GM12891 (cell line): ENCODE measurements at regions not wholly inside any gene's neighbourhood (a gene's known extent, or its start where the extent isn't known, plus 50 kb on each side); places are given as distances from the start of the nearest gene placed in this dataset.

Source experiments
- DNase-seq: peaks from one replicate; pipeline ENCODE4 v3.0.0; 2011; ENCODE audit warnings: low spot score; ENCODE audit not compliant: insufficient read length
- FAIRE-seq: peaks from 2 replicates; lab custom pipeline; 2011; peaks lifted over from hg19 to GRCh38; lab: Jason Lieb, UNC
- PAX5 ChIP-seq: IDR thresholded peaks from 2 replicates; pipeline ENCODE4 v1.6.1; 2011; ENCODE audit warnings: low read length, moderate library complexity, mild to moderate bottlenecking; ENCODE audit not compliant: insufficient read depth, severe bottlenecking
- POLR2A ChIP-seq: IDR thresholded peaks from 2 replicates; pipeline ENCODE4 v1.6.1; 2011; ENCODE audit warnings: low read depth, low read length, control low read depth
- POLR2AphosphoS5 ChIP-seq: IDR thresholded peaks from 2 replicates; pipeline ENCODE4 v1.6.1; 2011; ENCODE audit warnings: low read depth, low read length, control low read depth
- POU2F2 ChIP-seq: IDR thresholded peaks from 2 replicates; pipeline ENCODE4 v1.6.1; 2011; ENCODE audit warnings: low read depth, mild to moderate bottlenecking, control low read depth, low read length, moderate library complexity
- SPI1 ChIP-seq: IDR thresholded peaks from 2 replicates; pipeline ENCODE4 v1.6.1; 2011; ENCODE audit warnings: low read depth, low read length, control low read depth
- TAF1 ChIP-seq: IDR thresholded peaks from 2 replicates; pipeline ENCODE4 v1.6.1; 2011; ENCODE audit warnings: low read depth, low read length, control low read depth

GRCh38 chr10:75347186-75347585 is 54.4 kb downstream of the ZNF503 start:
- DNase-seq (no peak), FAIRE-seq (no peak)
- TF ChIP-seq TAF1 (no peak), PAX5 (no peak), SPI1 (no peak), POLR2A (no peak), POU2F2 (no peak), POLR2AphosphoS5 (no peak)

DNA sequence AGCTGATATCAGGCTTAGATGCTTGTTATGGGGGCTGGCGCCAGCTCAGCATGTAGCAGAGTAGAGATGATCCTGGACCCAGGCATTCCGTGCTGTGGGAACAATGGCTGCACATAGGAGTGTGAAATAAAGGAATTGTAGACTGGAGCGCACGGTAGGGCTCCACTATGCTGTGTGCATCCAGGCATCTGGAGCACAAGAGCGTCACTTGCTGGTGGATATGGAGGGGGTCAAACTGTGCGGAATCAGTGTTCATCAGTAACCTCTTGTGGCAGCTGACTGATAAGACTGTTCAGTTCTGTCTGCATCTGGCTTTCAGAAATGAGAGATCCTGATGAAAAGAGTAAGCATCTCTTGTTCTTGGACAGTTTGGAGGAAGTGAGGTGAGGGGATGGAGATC is 55.8 kb downstream of the ZNF503 start:
- FAIRE-seq: no peak
- TF ChIP-seq POLR2AphosphoS5: no peak
- TF ChIP-seq TAF1: no peak
- TF ChIP-seq POLR2A: no peak
- TF ChIP-seq POU2F2: no peak
- TF ChIP-seq SPI1: no peak
- no peak for TF ChIP-seq PAX5
- DNase-seq: no peak

DNA sequence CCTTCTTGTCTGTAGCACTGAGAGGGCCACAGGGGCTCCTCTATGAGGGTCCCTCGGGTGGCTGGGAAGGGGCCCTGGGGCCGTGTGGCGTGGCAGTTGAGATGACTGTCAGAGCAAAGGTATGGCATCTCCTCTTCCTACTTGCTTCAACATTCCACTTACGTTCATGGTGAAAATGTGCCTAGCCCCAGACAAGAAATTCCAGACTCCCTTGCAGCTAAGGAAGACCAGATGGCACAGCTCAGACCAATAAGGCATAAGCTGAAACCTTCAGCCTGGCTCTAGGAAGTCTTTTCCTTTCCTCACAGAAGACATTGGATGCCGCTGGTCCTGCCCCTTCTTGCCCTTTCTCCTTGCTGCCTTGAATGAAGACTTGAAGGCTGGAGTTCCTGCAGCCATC is 57.4 kb downstream of the ZNF503 start:
- TF ChIP-seq POU2F2 (no peak), TAF1 (no peak)
- DNase-seq (no peak), FAIRE-seq (no peak)

DNA sequence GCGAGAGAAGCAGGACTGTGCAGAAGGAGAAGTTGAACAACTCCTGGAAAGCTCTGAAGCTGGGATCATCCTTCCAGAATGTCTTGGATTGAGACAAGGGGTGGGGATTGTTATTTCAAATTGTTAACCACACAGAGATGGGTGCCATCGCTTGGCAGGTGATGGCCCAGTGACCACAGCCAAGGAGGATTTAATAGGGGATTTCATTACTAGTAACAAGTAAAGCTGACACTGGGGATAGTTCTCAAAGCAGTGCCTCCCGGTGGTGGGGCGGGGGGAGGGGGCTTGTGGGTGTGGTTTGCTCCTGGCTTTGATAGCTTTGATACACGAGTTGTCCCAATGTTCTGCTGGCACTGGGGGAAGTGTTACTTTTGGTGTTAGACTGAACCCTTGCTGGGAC is 59.2 kb downstream of the ZNF503 start:
- no peak for FAIRE-seq
- no peak for DNase-seq
- TF ChIP-seq POLR2A: no peak
- TF ChIP-seq TAF1: no peak
- TF ChIP-seq POU2F2: no peak
- no peak for TF ChIP-seq SPI1
- no peak for TF ChIP-seq PAX5

GRCh38 chr10:75335983-75336382 is 65.6 kb downstream of the ZNF503 start:
- peak; percentile 84 for TF ChIP-seq SPI1
- no peak for TF ChIP-seq POU2F2
- DNase-seq: peak; percentile 28
- FAIRE-seq: peak; percentile 28

DNA sequence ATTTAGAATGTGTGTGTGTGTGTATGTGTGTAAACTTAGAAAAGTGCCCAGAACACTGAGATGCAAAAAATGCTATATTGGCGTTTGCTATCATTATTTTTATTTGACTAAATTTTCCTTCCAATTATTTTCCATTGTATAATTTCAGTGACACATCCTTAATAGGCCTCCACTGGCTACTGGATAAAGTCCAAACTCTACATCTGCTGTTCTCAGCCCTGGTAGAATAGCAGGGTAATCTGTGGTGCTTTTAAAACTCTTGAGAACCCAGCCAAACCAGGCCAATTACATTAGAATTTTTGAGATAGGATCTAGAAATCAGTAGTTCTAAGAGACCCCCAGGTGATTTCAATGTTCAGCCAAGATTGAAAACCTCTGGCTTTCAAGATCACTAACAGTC is 66.4 kb downstream of the ZNF503 start:
- FAIRE-seq: no peak
- TF ChIP-seq TAF1: no peak
- TF ChIP-seq PAX5: no peak
- no peak for TF ChIP-seq POLR2AphosphoS5
- no peak for TF ChIP-seq POLR2A
- TF ChIP-seq SPI1: no peak
- no peak for TF ChIP-seq POU2F2
- no peak for DNase-seq

GRCh38 chr10:75334720-75335119 is 66.8 kb downstream of the ZNF503 start:
- DNase-seq (no peak), FAIRE-seq (no peak)
- TF ChIP-seq POLR2AphosphoS5: no peak
- no peak for TF ChIP-seq POLR2A
- TF ChIP-seq POU2F2: no peak
- TF ChIP-seq SPI1: no peak
- TF ChIP-seq TAF1: no peak
- no peak for TF ChIP-seq PAX5

- no peak for DNase-seq
- no peak for TF ChIP-seq POLR2AphosphoS5
- TF ChIP-seq POLR2A: no peak
- TF ChIP-seq POU2F2: no peak
- TF ChIP-seq TAF1: no peak
- TF ChIP-seq SPI1: no peak
- TF ChIP-seq PAX5: no peak
- no peak for FAIRE-seq
Observed at GRCh38 chr10:75332081-75332480, 69.5 kb downstream of the ZNF503 start.

- TF ChIP-seq PAX5 (no peak), TAF1 (no peak), POLR2AphosphoS5 (no peak)
- no peak for DNase-seq
- FAIRE-seq: no peak
Observed at GRCh38 chr10:75331081-75331480, 70.5 kb downstream of the ZNF503 start.

DNA sequence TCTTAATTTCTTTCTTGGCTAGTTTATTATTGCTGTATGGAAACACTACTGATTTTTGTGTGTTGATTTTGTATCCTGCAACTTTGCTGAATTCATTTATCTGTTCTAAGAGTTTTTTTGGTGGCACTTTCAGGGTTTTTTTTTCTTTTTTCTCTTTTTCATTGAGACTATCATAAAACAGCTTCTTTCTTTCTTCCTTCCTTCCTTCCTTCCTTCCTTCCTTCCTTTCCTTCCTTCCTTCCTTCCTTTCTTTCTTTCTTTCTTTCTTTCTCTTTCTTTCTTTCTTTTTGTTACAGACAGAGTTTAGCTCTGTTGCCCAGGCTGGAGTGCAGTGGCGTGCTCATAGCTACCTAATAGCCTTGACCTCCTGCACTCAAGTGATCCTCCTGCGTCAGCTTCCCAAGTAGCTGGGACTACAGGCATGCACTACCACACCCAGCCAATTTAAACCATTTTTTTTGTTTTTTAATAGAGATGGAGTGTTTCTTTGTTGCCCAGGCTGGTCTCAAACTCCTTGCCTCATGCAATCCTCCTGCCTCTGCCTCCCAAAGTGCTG is 72.3 kb downstream of the ZNF503 start:
- FAIRE-seq (no peak), DNase-seq (no peak)
- TF ChIP-seq POLR2AphosphoS5: no peak
- no peak for TF ChIP-seq PAX5
- TF ChIP-seq TAF1: no peak
- no peak for TF ChIP-seq SPI1
- no peak for TF ChIP-seq POLR2A

DNA sequence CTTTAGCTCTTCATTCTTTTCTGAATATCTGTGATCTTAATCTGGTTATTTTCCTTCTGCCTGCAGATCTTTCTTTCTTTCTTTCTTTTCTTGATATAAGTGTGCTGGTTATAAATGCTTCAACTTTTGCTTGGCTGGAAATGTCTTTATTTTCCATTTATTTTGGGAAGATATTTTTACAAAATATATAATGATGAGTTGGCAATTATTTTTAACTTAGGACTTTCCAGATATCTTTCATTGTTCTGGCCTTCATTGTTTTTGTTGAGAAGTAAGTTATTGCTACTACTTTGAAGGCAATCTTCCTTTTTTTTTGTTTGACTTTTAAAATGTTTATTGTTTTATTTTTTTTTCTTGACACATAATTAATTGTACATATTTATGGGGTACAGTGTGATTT is 75.3 kb downstream of the ZNF503 start:
- no peak for DNase-seq
- FAIRE-seq: no peak
- TF ChIP-seq PAX5 (no peak), SPI1 (no peak), POLR2A (no peak), POU2F2 (no peak), POLR2AphosphoS5 (no peak), TAF1 (no peak)
